ENCODE measurements at regions not wholly inside any gene's neighbourhood (a gene's known extent, or its start where the extent isn't known, plus 50 kb on each side); places are given as distances from the start of the nearest gene placed in this dataset.

- no peak for DNase-seq
Observed at GRCh38 chr2:234146087-234146826, 95.8 kb downstream of the SPP2 start.

GRCh38 chr2:234145511-234145910 lies 95.0 kb downstream of the SPP2 start:
- no peak for DNase-seq

- no peak for DNase-seq
Observed at GRCh38 chr2:234145057-234145456, 94.6 kb downstream of the SPP2 start.

- DNase-seq, result no peak
Observed at GRCh38 chr2:234143896-234144295, 93.4 kb downstream of the SPP2 start.

- no peak for DNase-seq
Observed at GRCh38 chr2:234142530-234142929, 92.0 kb downstream of the SPP2 start.

GRCh38 chr2:234139755-234140154 lies 89.3 kb downstream of the SPP2 start:
- no peak for DNase-seq

GRCh38 chr2:234138836-234139235 lies 88.3 kb downstream of the SPP2 start:
- DNase-seq, result no peak

GRCh38 chr2:234137400-234138014 lies 87.0 kb downstream of the SPP2 start:
- no peak for DNase-seq

- no peak for DNase-seq
Observed at GRCh38 chr2:234136461-234136860, 86.0 kb downstream of the SPP2 start.

GRCh38 chr2:234135750-234136221 lies 85.3 kb downstream of the SPP2 start:
- peak; percentile 47 for DNase-seq

- no peak for DNase-seq
Observed at GRCh38 chr2:234134496-234134895, 84.0 kb downstream of the SPP2 start.

GRCh38 chr2:234133004-234133403 lies 82.5 kb downstream of the SPP2 start:
- no peak for DNase-seq

- no peak for DNase-seq
Observed at GRCh38 chr2:234130777-234131181, 80.3 kb downstream of the SPP2 start.

GRCh38 chr2:234128606-234129005 lies 78.1 kb downstream of the SPP2 start:
- DNase-seq, result no peak
